ENCODE measurements at regions not wholly inside any gene's neighbourhood (a gene's known extent, or its start where the extent isn't known, plus 50 kb on each side); places are given as distances from the start of the nearest gene placed in this dataset.

DNA sequence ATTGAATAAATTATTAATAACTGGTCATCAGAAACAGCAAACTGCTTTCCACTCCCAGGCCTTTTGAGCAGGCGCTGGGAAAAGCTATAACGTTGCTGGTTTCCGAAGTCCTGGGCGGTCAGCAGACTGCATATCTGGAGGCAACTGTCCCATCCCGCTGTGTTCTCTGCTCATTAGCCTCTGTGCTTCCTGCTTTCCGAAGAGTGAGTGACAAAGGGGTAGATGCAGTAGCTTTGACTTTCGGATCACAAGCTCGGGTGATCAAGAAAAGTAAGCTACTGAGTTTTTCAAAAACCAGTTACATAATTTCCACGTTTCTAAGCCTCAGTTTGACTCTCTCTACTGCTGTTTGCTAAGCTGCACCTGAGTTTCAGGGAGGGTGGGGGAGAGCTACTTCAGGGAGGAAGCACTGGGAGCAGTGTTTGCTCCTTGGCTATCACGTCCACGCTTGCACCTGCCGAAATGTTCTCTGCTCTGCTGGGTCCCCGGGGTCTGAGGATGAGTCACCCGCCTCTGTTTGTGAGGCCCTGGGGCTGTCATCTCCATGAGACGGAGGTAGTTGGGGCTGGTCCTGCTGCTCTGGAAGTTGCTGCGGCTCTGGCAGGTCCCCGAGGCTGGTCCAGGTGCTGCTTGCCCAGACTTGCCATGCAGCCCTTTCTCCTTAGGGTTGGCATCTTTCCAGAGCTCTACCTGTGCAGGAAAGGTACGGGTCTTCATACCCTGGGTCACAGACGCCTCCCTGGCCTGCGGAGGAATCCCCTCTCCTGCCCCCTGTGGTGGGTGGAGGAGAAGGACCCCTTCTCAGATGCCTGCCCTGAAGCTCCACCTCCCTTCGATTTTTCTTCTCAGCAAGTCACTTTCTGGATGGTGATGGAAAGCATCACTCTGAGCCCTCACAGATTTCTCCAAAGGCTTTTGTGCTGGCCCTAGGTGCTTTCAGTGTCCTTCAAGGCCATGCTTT is 220.0 kb downstream of the QKI start:
- no peak for DNase-seq (ENCODE audit: extremely low read depth, low read depth)
- H3K4me3 ChIP-seq (replicated peaks; ENCODE audit: low read depth, low read length): no peak overlapping the region
- TF ChIP-seq, protein P1, sequence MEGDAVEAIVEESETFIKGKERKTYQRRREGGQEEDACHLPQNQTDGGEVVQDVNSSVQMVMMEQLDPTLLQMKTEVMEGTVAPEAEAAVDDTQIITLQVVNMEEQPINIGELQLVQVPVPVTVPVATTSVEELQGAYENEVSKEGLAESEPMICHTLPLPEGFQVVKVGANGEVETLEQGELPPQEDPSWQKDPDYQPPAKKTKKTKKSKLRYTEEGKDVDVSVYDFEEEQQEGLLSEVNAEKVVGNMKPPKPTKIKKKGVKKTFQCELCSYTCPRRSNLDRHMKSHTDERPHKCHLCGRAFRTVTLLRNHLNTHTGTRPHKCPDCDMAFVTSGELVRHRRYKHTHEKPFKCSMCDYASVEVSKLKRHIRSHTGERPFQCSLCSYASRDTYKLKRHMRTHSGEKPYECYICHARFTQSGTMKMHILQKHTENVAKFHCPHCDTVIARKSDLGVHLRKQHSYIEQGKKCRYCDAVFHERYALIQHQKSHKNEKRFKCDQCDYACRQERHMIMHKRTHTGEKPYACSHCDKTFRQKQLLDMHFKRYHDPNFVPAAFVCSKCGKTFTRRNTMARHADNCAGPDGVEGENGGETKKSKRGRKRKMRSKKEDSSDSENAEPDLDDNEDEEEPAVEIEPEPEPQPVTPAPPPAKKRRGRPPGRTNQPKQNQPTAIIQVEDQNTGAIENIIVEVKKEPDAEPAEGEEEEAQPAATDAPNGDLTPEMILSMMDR (IDR thresholded peaks at IDR 0.05; ENCODE audit: low read depth, low read length, missing control alignments): no peak

DNA sequence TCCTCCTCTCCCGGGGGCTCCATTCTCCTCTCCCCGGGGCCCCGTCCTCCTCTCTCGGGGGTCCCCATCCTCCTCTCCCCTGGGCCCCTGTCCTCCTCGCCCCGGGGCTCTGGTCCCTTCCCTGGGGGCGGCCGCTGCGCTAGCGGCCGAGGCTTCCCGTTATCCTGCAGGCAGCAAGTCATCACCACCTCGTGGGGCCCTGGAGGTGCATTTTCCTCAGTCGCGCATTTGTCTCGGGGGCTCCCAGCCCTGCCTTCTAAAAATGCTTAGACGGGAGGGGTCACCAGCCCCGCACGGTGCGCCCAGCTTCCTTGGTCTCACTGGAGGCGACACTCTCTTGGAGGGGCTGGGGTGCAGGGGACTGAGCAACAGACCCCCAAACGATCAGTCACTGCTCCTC is 216.5 kb downstream of the QKI start:
- TF ChIP-seq, protein P1 (IDR thresholded peaks at IDR 0.05; ENCODE audit: low read depth, low read length, missing control alignments): no peak
- H3K4me3 ChIP-seq (replicated peaks; ENCODE audit: low read depth, low read length): no peak overlapping the region
- no peak for DNase-seq (ENCODE audit: extremely low read depth, low read depth)

DNA sequence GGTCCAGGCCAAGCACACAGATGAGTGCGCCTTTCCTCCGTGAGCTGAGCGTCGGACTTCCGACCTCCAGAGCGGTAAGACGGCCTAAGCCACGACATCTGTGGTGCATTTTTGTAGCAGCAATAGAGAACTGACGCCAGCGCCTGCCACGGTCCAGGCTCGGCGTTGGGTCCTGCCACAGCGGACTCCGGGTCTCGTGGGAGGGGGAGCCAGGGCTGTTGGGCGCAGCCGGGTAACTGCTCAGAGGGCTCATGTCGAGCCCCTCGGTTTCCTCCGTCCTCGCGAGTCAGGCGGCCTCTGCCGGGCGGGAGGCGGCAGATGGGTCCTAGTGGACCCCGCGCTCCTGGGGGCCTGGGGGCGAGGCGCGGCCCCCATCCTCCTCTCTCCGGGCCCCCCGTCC is 216.1 kb downstream of the QKI start:
- DNase-seq (ENCODE audit: extremely low read depth, low read depth): no peak
- H3K4me3 ChIP-seq (replicated peaks; ENCODE audit: low read depth, low read length): no peak overlapping the region
- TF ChIP-seq, protein P1 (IDR thresholded peaks at IDR 0.05; ENCODE audit: low read depth, low read length, missing control alignments): no peak

DNA sequence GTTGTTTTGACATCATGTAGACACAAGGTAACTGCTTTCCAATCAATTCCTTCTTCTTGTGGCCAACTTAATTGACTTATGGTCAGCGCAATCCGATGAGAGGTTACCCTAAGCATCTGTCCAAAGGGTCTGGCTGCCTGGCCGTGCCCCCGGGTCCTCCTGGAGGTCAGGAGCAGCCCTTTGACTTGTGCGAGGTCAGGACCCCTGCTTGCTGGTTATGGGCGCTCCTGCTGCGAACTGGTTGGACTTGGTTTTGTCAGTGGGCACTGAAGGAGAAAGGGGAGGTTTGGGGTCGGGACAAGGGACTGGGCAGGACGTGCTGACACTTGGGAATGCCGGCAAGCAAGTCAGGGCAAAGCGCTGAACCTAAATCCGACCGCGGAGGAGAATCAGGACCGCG is 215.6 kb downstream of the QKI start:
- TF ChIP-seq, protein P1 (IDR thresholded peaks at IDR 0.05; ENCODE audit: low read depth, low read length, missing control alignments): no peak
- no peak overlapping the region for H3K4me3 ChIP-seq (replicated peaks; ENCODE audit: low read depth, low read length)
- DNase-seq (ENCODE audit: extremely low read depth, low read depth): no peak

All from HFF-Myc (cell line).